ENCODE measurements at regions not wholly inside any gene's neighbourhood (a gene's known extent, or its start where the extent isn't known, plus 50 kb on each side); places are given as distances from the start of the nearest gene placed in this dataset.

DNA sequence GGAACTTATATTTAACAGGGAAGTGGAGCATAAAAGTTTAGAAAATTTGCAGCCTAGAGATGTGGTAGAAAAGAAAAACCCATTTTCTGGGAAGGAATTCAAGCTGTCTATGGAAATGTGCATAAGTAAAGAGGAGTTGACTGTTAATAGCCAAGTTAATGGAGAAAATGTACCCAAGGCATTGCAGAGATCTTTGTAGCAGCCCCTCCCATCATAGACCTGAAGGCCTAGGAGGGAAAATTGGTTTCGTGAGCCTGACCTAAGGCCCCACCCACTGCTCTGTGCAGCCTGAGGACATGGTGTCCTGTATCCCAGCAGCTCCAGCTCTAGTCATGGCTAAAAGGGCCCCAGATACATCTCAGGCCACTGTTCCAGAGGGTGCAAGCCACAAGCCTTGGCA lies 772.4 kb upstream of the RIOK2 start:
- DNase-seq (ENCODE audit: low spot score) (no peak), ATAC-seq (ENCODE audit: low FRiP score) (no peak)
- TF ChIP-seq, protein P1, sequence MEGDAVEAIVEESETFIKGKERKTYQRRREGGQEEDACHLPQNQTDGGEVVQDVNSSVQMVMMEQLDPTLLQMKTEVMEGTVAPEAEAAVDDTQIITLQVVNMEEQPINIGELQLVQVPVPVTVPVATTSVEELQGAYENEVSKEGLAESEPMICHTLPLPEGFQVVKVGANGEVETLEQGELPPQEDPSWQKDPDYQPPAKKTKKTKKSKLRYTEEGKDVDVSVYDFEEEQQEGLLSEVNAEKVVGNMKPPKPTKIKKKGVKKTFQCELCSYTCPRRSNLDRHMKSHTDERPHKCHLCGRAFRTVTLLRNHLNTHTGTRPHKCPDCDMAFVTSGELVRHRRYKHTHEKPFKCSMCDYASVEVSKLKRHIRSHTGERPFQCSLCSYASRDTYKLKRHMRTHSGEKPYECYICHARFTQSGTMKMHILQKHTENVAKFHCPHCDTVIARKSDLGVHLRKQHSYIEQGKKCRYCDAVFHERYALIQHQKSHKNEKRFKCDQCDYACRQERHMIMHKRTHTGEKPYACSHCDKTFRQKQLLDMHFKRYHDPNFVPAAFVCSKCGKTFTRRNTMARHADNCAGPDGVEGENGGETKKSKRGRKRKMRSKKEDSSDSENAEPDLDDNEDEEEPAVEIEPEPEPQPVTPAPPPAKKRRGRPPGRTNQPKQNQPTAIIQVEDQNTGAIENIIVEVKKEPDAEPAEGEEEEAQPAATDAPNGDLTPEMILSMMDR (IDR thresholded peaks at IDR 0.05), result no peak

DNA sequence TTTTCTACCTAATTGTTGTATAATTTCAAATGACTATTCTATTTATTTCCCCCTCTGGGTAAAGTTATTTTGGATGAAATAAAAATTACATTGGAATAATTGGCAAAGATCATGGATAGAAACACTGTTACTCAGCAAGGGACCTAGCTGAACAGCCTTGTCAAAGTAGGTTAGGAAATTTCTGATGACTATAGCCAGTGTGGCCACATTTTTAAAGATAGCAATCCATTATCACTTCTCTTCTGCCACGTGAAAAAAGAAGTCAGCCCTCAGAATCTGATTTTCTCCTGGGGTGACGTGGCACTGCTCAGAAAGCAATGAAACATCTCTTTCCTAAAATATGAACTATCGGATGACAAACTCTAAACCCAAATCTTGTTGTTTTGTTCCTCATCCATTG lies 784.2 kb upstream of the RIOK2 start:
- TF ChIP-seq, protein P1 (IDR thresholded peaks at IDR 0.05), result no peak
- no peak for ATAC-seq (ENCODE audit: low FRiP score)

DNA sequence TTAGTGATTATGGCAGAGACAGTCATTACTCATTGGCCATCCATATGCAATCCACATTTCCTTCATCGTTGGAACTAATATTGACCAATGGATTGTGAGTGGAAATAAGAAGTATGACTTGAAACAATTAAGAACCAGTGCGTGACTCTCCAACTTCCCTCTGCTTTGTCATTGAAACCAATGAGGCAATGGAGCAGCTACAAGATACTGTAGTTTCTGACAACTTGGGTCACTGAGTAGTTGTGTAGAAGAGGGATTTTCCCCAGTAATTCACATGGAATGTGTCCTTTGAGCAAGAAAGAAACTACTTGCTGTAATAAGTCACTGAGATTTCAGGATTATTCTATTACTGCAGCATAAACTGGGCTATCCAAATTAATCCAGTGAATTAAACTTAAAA lies 785.3 kb upstream of the RIOK2 start:
- TF ChIP-seq, protein P1 (IDR thresholded peaks at IDR 0.05), result no peak
- DNase-seq (ENCODE audit: low spot score), result no peak
- no peak for ATAC-seq (ENCODE audit: low FRiP score)

More for the DNA sequence above, 784.2 kb upstream of the RIOK2 start:
- DNase-seq (ENCODE audit: low spot score), result no peak

DNA sequence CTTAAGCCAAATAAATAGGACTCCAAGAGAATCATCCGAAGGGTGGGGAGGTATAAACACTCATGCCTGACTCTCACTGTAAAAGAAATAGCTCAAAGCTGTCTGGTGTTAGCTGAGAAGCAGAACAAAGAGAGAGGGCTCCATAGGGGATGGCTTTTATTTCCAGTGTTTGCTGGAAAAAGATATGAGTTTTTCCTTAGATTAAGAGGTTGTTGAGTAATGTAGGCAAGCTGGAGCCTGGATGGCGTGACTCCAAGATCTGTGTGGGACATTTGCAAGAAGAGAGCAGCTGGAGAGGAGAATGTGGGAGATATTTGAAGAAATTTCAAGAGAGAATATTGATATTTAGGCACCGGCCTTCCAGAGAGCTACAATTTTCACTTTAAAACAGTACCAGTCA lies 793.7 kb upstream of the RGMB start:
- TF ChIP-seq, protein P1 (IDR thresholded peaks at IDR 0.05), result no peak
- ATAC-seq (ENCODE audit: low FRiP score) (no peak), DNase-seq (ENCODE audit: low spot score) (no peak)

DNA sequence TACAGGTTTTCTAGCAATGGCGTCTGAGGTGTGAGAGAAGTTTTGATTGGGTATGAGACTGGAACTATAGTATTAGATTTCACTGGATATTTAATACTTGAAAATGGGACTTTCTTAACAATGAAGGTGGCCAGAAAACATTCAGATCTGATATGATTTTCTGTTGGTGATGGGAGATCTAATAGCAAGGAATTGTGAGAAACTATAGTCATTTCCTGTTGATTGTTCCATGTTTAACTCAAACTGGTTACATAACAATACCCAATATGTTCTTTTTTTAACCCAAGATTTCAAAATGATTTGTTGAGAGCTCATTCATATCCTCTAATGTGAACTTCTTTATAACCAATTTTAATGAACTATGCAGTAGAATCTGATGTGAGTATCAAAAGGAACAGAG lies 793.2 kb upstream of the RGMB start:
- ATAC-seq (ENCODE audit: low FRiP score) (no peak), DNase-seq (ENCODE audit: low spot score) (no peak)
- TF ChIP-seq, protein P1 (IDR thresholded peaks at IDR 0.05), result no peak

DNA sequence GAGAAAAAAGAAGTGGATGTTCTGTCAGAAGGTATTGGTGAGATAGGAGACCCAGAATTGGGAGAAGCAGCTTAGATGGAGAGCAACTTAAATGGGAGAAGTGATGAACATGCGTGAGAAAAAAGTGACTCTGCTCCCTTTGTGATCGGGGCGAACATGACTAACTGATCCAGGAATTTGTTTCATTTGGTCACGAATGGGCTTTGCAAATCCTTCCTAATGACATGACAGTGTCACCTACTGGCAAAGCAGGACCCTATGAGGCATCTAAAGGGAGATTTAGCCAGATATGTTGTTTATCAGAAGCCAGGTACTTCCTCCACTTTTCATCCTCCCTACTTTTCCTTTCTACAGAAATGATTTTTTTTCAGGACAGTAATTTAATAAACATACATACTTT lies 787.4 kb upstream of the RGMB start:
- no peak for ATAC-seq (ENCODE audit: low FRiP score)
- DNase-seq (ENCODE audit: low spot score), result no peak
- TF ChIP-seq, protein P1 (IDR thresholded peaks at IDR 0.05), result no peak

DNA sequence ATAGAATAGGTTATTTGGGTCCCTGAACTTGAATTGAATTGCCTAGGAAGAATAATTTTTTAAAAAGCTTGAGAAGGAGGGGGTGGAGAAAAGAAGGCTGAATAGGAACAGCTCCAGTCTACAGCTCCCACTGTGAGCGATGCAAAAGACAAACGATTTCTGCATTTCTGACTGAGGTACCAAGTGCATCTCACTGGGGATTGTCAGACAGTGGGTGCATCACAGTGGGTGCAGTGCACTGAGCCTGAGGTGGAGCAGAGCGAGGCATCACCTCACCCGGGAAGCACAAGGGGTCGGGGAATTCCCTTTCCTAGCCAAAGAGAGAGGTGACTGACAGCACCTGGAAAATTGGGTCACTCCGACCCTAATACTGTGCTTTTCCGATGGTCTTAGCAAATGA lies 782.2 kb upstream of the RGMB start:
- DNase-seq (ENCODE audit: low spot score), result no peak
- ATAC-seq (ENCODE audit: low FRiP score), result no peak
- TF ChIP-seq, protein P1 (IDR thresholded peaks at IDR 0.05), result no peak
